ENCODE measurements at regions not wholly inside any gene's neighbourhood (a gene's known extent, or its start where the extent isn't known, plus 50 kb on each side); places are given as distances from the start of the nearest gene placed in this dataset.

DNA sequence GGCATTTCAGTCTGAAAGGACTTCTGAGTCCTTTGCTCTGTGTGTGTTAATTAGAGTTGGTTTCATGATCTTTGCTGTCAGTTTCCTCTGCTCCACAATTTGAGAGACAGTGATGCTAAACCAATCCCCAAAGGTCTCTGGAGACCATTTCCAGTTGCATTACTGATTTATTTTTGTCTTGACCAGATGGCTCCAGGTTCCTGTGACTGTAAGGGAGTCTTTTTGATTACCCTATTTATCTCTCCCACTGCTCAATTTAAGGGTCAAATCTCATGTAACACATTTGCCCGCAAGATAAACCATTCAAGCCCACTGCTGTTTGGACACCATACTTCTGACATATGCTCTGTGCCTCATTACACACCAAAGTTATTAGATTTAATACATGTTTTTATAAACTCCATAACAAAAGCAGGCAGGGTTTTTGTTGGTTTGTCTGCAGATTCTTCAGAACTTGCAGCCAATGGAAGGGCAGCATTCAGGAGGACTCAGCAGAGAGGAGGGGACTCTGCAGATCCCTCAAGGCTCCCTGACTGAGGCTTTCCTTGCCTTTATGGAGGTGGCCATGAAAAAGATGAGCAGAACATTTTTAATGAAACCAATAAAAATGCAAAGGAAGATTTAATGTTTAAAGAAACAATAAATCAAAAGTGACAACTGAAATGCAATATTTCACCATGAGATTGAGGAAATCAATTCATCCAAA is 889.3 kb upstream of the CELF4 start:
- H3K36me3 ChIP-seq (ENCODE audit: control insufficient read depth in 2 of 3, insufficient read depth in 3 of 3, low read length in 3 of 3) = no peaks in the 10 kb centered on the region
- no peak overlapping the region for H3K4me3 ChIP-seq (ENCODE audit: low read length in 3 of 3)
- no peaks in the 10 kb centered on the region for H3K4me1 ChIP-seq (ENCODE audit: control insufficient read depth in 2 of 3, insufficient read depth in 2 of 3, low read depth in 1 of 3, low read length in 3 of 3)
- intact Hi-C loops (cut with DNase I) = no loop called here
- no peaks in the 10 kb centered on the region for H3K27me3 ChIP-seq (ENCODE audit: control insufficient read depth, insufficient read depth, low read length)
- DNase-seq = peak in 1 of 5 donors; percentile 21
- no peak for TF ChIP-seq CTCF (IDR thresholded peaks at IDR 0.05; ENCODE audit: borderline replicate concordance, extremely low read depth, insufficient read depth)
- no peak for FAIRE-seq
- H3K9me3 ChIP-seq (ENCODE audit: control insufficient read depth in 2 of 3, insufficient read depth in 1 of 3, low read length in 3 of 3) = no peaks in the 10 kb centered on the region
- H3K27ac ChIP-seq (ENCODE audit: low read depth in 2 of 2, low read length in 2 of 2) = no peak overlapping the region
- no peak overlapping the region for H3K9ac ChIP-seq (ENCODE audit: low read length in 3 of 3)

GRCh38 chr18:38453880-38454279 is 888.3 kb upstream of the CELF4 start:
- TF ChIP-seq CTCF (IDR thresholded peaks at IDR 0.05; ENCODE audit: borderline replicate concordance, extremely low read depth, insufficient read depth) = no peak
- no peaks in the 10 kb centered on the region for H3K36me3 ChIP-seq (ENCODE audit: control insufficient read depth in 2 of 3, insufficient read depth in 3 of 3, low read length in 3 of 3)
- no peak overlapping the region for H3K4me3 ChIP-seq (ENCODE audit: low read length in 3 of 3)
- DNase-seq (no peak), FAIRE-seq (no peak)
- no peaks in the 10 kb centered on the region for H3K9me3 ChIP-seq (ENCODE audit: control insufficient read depth in 2 of 3, insufficient read depth in 1 of 3, low read length in 3 of 3)
- no peaks in the 10 kb centered on the region for H3K27me3 ChIP-seq (ENCODE audit: control insufficient read depth, insufficient read depth, low read length)
- H3K27ac ChIP-seq (ENCODE audit: low read depth in 2 of 2, low read length in 2 of 2) = no peak overlapping the region
- no peak overlapping the region for H3K9ac ChIP-seq (ENCODE audit: low read length in 3 of 3)
- intact Hi-C loops (cut with DNase I) = no loop called here
- no peaks in the 10 kb centered on the region for H3K4me1 ChIP-seq (ENCODE audit: control insufficient read depth in 2 of 3, insufficient read depth in 2 of 3, low read depth in 1 of 3, low read length in 3 of 3)

DNA sequence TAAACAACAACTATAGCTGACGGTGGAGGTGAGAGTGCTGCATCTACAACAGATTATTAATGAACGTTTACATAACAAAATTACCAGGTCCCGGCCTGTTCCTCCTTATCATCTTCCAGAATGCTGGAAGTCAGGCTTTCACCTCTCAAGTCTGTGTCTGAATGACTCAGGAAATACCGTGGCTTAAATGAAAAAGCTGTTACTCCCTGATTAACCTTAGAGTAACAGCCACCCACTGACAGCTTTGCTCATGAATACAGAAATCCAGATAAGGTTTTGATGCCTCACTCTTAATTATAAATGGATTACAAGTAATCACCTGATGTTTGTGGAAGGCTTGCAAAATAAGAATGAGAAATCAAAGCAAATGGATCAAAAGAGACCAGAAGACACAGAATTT is 885.3 kb upstream of the CELF4 start:
- no peak for DNase-seq
- Histone ChIP-seq H3K27ac (ENCODE audit: low read depth in 2 of 2, low read length in 2 of 2) (no peak overlapping the region), H3K4me1 (ENCODE audit: control insufficient read depth in 2 of 3, insufficient read depth in 2 of 3, low read depth in 1 of 3, low read length in 3 of 3) (no peaks in the 10 kb centered on the region), H3K9me3 (ENCODE audit: control insufficient read depth in 2 of 3, insufficient read depth in 1 of 3, low read length in 3 of 3) (no peaks in the 10 kb centered on the region), H3K4me3 (ENCODE audit: low read length in 3 of 3) (no peak overlapping the region), H3K36me3 (ENCODE audit: control insufficient read depth in 2 of 3, insufficient read depth in 3 of 3, low read length in 3 of 3) (no peaks in the 10 kb centered on the region), H3K27me3 (ENCODE audit: control insufficient read depth, insufficient read depth, low read length) (no peaks in the 10 kb centered on the region), H3K9ac (ENCODE audit: low read length in 3 of 3) (no peak overlapping the region)
- FAIRE-seq = no peak
- intact Hi-C loops (cut with DNase I) = no loop called here
- no peak for TF ChIP-seq CTCF (IDR thresholded peaks at IDR 0.05; ENCODE audit: borderline replicate concordance, extremely low read depth, insufficient read depth)

- Histone ChIP-seq H3K4me1 (ENCODE audit: control insufficient read depth in 2 of 3, insufficient read depth in 2 of 3, low read depth in 1 of 3, low read length in 3 of 3) (no peaks in the 10 kb centered on the region), H3K27me3 (ENCODE audit: control insufficient read depth, insufficient read depth, low read length) (no peaks in the 10 kb centered on the region), H3K27ac (ENCODE audit: low read depth in 2 of 2, low read length in 2 of 2) (no peak overlapping the region), H3K4me3 (ENCODE audit: low read length in 3 of 3) (no peak overlapping the region), H3K9me3 (ENCODE audit: control insufficient read depth in 2 of 3, insufficient read depth in 1 of 3, low read length in 3 of 3) (no peaks in the 10 kb centered on the region), H3K36me3 (ENCODE audit: control insufficient read depth in 2 of 3, insufficient read depth in 3 of 3, low read length in 3 of 3) (no peaks in the 10 kb centered on the region), H3K9ac (ENCODE audit: low read length in 3 of 3) (no peak overlapping the region)
- no peak for DNase-seq
- no peak for FAIRE-seq
- intact Hi-C loops (cut with DNase I) = no loop called here
- TF ChIP-seq CTCF (IDR thresholded peaks at IDR 0.05; ENCODE audit: borderline replicate concordance, extremely low read depth, insufficient read depth) = no peak
These were observed 880.2 kb upstream of the CELF4 start for GRCh38 chr18:38445804-38446145.
